Calu3 (cell line): ENCODE measurements at regions not wholly inside any gene's neighbourhood (a gene's known extent, or its start where the extent isn't known, plus 50 kb on each side); places are given as distances from the start of the nearest gene placed in this dataset.

Experiments used
- BruUV-seq: library from RNA; stranded (reverse); fragments of 400-500 nt; replicated peaks from 2 replicates; lab custom pipeline; 2021; lab: Mats Ljungman, UMichigan
- CTCF ChIA-PET: fragments of 300-600 bp; sonication (Branson Sonifier 250); formaldehyde crosslinking; loops from one replicate; lab custom pipeline; 2022; ENCODE audit warnings: antibody characterized with exemption; lab: Charles Lee
- DNase-seq: peaks from one replicate; pipeline ENCODE4 v3.0.0; 2022
- H3K27ac Mint-ChIP-seq: one replicate; pipeline ENCODE4 v1.8.0; 2022; ENCODE audit warnings: mixed read lengths; ENCODE audit not compliant: unreplicated experiment
- H3K27me3 Mint-ChIP-seq: one replicate; pipeline ENCODE4 v1.8.0; 2022; ENCODE audit warnings: mixed read lengths; ENCODE audit not compliant: unreplicated experiment
- H3K36me3 Mint-ChIP-seq: one replicate; pipeline ENCODE4 v1.8.0; 2022; ENCODE audit warnings: mild to moderate bottlenecking, moderate library complexity, mixed read lengths; ENCODE audit not compliant: insufficient read depth, unreplicated experiment
- H3K4me1 Mint-ChIP-seq: one replicate; pipeline ENCODE4 v1.8.0; 2022; ENCODE audit warnings: mild to moderate bottlenecking, low read depth, mixed read lengths; ENCODE audit not compliant: unreplicated experiment
- H3K4me3 Mint-ChIP-seq: one replicate; pipeline ENCODE4 v1.8.0; 2022; ENCODE audit warnings: mild to moderate bottlenecking, low read depth, moderate library complexity, mixed read lengths; ENCODE audit not compliant: unreplicated experiment
- H3K9me3 Mint-ChIP-seq: one replicate; pipeline ENCODE4 v1.8.0; 2022; ENCODE audit warnings: low read depth, mixed read lengths; ENCODE audit not compliant: unreplicated experiment
- intact Hi-C: fragments of 100-400 bp; cut with micrococcal nuclease; formaldehyde crosslinking; loops from one replicate; pipeline ENCODE4 v1.10.0; 2022; ENCODE audit not compliant: unreplicated experiment
- TF ChIP-seq, protein P1 (sequence below): fragments of 200-600 bp; IDR thresholded peaks from one replicate; pipeline ENCODE4 v1.8.0; 2022; ENCODE audit warnings: antibody characterized with exemption; ENCODE audit not compliant: unreplicated experiment

GRCh38 chr16:17939723-17940122 lies 396.8 kb downstream of the NPIPA8 start:
- Mint-ChIP-seq H3K27ac (no peak overlapping the region), H3K27me3 (no peaks in the 10 kb centered on the region), H3K36me3 (no peaks in the 10 kb centered on the region), H3K4me1 (no peaks in the 10 kb centered on the region), H3K9me3 (peaks cover 3% of the 10 kb centered on the region), H3K4me3 (no peak overlapping the region)
- no peak for DNase-seq
- intact Hi-C loops: no loop called here
- CTCF ChIA-PET: no interaction called here
- BruUV-seq: no TSS peak
- TF ChIP-seq, protein P1, sequence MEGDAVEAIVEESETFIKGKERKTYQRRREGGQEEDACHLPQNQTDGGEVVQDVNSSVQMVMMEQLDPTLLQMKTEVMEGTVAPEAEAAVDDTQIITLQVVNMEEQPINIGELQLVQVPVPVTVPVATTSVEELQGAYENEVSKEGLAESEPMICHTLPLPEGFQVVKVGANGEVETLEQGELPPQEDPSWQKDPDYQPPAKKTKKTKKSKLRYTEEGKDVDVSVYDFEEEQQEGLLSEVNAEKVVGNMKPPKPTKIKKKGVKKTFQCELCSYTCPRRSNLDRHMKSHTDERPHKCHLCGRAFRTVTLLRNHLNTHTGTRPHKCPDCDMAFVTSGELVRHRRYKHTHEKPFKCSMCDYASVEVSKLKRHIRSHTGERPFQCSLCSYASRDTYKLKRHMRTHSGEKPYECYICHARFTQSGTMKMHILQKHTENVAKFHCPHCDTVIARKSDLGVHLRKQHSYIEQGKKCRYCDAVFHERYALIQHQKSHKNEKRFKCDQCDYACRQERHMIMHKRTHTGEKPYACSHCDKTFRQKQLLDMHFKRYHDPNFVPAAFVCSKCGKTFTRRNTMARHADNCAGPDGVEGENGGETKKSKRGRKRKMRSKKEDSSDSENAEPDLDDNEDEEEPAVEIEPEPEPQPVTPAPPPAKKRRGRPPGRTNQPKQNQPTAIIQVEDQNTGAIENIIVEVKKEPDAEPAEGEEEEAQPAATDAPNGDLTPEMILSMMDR: no peak

GRCh38 chr16:17939122-17939536 lies 397.4 kb downstream of the NPIPA8 start:
- Mint-ChIP-seq H3K36me3 (no peaks in the 10 kb centered on the region), H3K27me3 (no peaks in the 10 kb centered on the region), H3K4me1 (no peaks in the 10 kb centered on the region), H3K9me3 (peaks cover 3% of the 10 kb centered on the region), H3K4me3 (no peak overlapping the region), H3K27ac (no peak overlapping the region)
- DNase-seq: no peak
- intact Hi-C loops: no loop called here
- BruUV-seq: no TSS peak
- TF ChIP-seq, protein P1: no peak
- CTCF ChIA-PET: no interaction called here

GRCh38 chr16:17938546-17938945 lies 398.0 kb downstream of the NPIPA8 start:
- BruUV-seq: no TSS peak

DNA sequence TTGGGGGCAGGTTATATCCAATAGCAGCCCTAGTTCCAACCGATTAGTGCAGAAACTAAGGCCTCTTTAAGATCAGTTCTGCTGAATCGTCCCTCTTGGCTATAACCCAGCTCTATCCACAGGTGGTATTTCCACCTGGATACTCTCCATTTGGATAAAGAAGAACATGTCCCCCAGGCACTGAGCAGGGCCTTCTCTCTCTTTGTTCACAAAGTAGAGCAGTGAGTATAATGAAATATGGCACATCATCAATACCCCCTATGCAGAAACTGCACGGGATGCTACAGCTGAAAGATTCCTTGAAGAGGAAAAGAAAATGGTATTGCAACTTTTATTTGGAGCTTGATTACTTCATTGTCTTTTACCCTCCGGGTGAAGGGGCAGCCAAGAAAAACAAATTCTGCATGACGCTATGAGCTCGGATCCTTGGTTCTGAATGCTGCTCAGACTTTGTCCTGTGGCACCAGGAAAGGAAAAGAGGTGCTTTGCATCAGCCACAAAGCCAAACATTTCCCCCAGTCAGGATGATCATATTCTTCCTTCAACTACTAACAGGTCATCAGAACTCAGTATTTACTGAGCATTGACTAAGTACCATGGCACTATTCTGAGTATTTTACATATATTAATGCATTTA lies 399.7 kb downstream of the NPIPA8 start:
- Mint-ChIP-seq H3K27me3 (no peaks in the 10 kb centered on the region), H3K4me1 (no peaks in the 10 kb centered on the region), H3K36me3 (no peaks in the 10 kb centered on the region), H3K27ac (no peak overlapping the region), H3K4me3 (no peak overlapping the region), H3K9me3 (peaks cover 2% of the 10 kb centered on the region)
- BruUV-seq: no TSS peak
- intact Hi-C loops: no loop called here
- DNase-seq: no peak
- TF ChIP-seq, protein P1: no peak
- CTCF ChIA-PET: no interaction called here

More at GRCh38 chr16:17938546-17938945, 398.0 kb downstream of the NPIPA8 start:
- Mint-ChIP-seq H3K27me3 (no peaks in the 10 kb centered on the region), H3K4me1 (no peaks in the 10 kb centered on the region), H3K4me3 (no peak overlapping the region), H3K27ac (no peak overlapping the region), H3K36me3 (no peaks in the 10 kb centered on the region), H3K9me3 (peaks cover 3% of the 10 kb centered on the region)
- intact Hi-C loops: no loop called here
- CTCF ChIA-PET: no interaction called here
- DNase-seq: no peak
- TF ChIP-seq, protein P1: no peak
